ENCODE measurements at regions not wholly inside any gene's neighbourhood (a gene's known extent, or its start where the extent isn't known, plus 50 kb on each side); places are given as distances from the start of the nearest gene placed in this dataset.

DNA sequence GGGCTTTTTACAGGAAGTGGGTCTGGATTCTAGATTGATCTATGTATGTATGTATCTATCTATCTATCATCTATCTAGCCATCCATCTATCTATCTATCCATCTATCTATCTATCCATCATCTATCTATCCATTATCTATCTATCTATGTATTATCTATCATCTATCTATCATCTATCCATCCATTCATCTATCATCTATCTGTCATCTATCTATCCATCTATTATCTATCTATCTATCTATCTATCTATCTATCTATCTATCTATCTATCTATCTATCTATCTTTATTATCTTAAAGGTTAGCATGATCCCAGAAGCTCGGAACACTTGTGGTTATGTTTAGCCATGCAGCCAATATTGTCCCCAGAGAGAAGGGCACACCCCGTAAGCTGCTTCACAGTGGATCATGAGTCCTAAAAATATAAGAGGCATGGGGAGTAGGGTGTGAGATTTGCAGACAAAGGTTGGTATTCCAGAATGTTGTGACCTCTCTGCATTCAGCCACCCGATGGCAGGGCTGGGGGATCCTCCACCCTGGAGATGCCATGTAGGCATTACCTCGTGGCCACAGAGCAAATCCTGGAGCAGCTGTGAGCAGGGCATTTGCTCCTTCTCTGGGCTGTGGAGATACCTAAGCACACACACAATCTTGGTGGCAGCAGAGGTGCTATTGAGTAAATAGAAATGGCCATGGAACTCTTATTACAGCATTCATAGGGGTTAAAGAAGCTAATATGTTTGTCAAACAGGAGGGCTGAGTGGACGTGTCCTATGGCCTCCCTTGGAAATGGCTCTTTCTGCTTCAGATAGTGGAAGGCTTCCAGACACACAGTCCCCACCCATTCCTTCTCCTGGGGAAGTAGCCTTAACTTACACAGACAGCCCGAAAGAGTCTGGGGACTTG lies 310.0 kb upstream of the TSHZ3 start:
- no peak for DNase-seq
- Histone ChIP-seq H3K4me3 (no peak overlapping the region), H3K27ac (no peak overlapping the region), H3K36me3 (no peaks in the 10 kb centered on the region), H3K9me3 (no peaks in the 10 kb centered on the region), H3K27me3 (no peaks in the 10 kb centered on the region), H3K4me1 (no peaks in the 10 kb centered on the region)
- in situ Hi-C loops (cut with MboI; ENCODE audit: low pct_ligation_motif_present in 1 of 4, low pct_unique_long_range_greater_than_20kb in 1 of 4, low sequenced_read_pairs in 3 of 4) (no loop called here), intact Hi-C loops (cut with DNase I; ENCODE audit: low total_unique reads) (no loop called here)
- TF ChIP-seq POLR2AphosphoS5 (IDR thresholded peaks at IDR 0.05) (no peak), POLR2A (IDR thresholded peaks at IDR 0.05) (no peak), EP300 (IDR thresholded peaks at IDR 0.05; ENCODE audit: low read depth) (no peak)
- TF ChIP-seq, protein P1, sequence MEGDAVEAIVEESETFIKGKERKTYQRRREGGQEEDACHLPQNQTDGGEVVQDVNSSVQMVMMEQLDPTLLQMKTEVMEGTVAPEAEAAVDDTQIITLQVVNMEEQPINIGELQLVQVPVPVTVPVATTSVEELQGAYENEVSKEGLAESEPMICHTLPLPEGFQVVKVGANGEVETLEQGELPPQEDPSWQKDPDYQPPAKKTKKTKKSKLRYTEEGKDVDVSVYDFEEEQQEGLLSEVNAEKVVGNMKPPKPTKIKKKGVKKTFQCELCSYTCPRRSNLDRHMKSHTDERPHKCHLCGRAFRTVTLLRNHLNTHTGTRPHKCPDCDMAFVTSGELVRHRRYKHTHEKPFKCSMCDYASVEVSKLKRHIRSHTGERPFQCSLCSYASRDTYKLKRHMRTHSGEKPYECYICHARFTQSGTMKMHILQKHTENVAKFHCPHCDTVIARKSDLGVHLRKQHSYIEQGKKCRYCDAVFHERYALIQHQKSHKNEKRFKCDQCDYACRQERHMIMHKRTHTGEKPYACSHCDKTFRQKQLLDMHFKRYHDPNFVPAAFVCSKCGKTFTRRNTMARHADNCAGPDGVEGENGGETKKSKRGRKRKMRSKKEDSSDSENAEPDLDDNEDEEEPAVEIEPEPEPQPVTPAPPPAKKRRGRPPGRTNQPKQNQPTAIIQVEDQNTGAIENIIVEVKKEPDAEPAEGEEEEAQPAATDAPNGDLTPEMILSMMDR (IDR thresholded peaks at IDR 0.05), result no peak
- 50 to 74% methylated on average over 1 to 6 of the region's 6 CpGs for WGBS, 2 donors (ENCODE audit: low coverage in 1 of 2)

DNA sequence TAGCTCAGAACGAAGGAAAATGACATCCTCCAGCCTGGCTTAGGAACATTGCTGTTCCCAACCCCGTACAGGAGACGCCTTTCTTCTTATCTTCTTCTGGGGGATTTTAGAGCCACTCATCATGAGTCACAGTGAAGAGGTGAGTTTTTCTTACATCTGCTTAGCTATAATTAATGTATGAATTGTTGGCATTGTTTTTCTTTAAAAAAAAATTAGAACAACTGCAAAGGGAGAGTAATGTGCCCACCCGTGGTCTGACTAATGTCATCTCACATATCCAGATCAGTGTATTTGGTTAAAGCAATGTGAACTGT lies 310.6 kb upstream of the TSHZ3 start:
- no peak overlapping the region for H3K4me3 ChIP-seq
- no peak for DNase-seq
- intact Hi-C loops (cut with DNase I; ENCODE audit: low total_unique reads), result no loop called here
- no peaks in the 10 kb centered on the region for H3K4me1 ChIP-seq
- no peaks in the 10 kb centered on the region for H3K27me3 ChIP-seq
- 14 to 78% methylated on average over 1 to 4 of the region's 4 CpGs for WGBS, 2 donors (ENCODE audit: low coverage in 1 of 2)
- H3K9me3 ChIP-seq, result no peaks in the 10 kb centered on the region
- no peaks in the 10 kb centered on the region for H3K36me3 ChIP-seq
- in situ Hi-C loops (cut with MboI; ENCODE audit: low pct_ligation_motif_present in 1 of 4, low pct_unique_long_range_greater_than_20kb in 1 of 4, low sequenced_read_pairs in 3 of 4), result no loop called here
- TF ChIP-seq POLR2AphosphoS5 (IDR thresholded peaks at IDR 0.05), result no peak
- no peak for TF ChIP-seq EP300 (IDR thresholded peaks at IDR 0.05; ENCODE audit: low read depth)
- TF ChIP-seq, protein P1 (IDR thresholded peaks at IDR 0.05), result no peak
- TF ChIP-seq POLR2A (IDR thresholded peaks at IDR 0.05), result no peak
- H3K27ac ChIP-seq, result no peak overlapping the region

DNA sequence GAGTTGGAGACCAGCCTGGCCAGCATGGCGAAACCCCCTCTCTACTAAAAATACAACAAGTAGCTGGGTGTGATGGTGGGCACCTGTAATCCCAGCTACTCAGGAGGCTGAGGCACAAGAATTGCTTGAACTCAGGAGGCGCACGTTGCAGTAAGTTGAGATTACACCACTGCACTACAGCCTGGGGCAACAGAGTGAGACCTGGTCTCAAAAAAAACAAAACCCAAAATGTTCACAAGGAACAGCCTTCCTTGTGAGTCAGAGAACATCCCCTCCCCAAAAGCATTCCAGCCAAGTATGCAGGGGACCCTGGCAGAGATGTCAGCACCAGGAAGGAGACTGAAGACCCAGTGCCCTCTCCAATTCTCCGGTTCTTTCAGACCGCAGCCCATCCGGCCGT lies 314.9 kb upstream of the TSHZ3 start:
- WGBS, 2 donors (ENCODE audit: low coverage in 1 of 2), result 95% methylated on average over 7 of the region's 7 CpGs; no CpG with 5 or more reads in 1 of the 2 donors
- in situ Hi-C loops (cut with MboI; ENCODE audit: low pct_ligation_motif_present in 1 of 4, low pct_unique_long_range_greater_than_20kb in 1 of 4, low sequenced_read_pairs in 3 of 4) (no loop called here), intact Hi-C loops (cut with DNase I; ENCODE audit: low total_unique reads) (no loop called here)
- H3K27me3 ChIP-seq, result no peaks in the 10 kb centered on the region
- H3K4me1 ChIP-seq, result no peaks in the 10 kb centered on the region
- H3K9me3 ChIP-seq, result no peaks in the 10 kb centered on the region
- no peaks in the 10 kb centered on the region for H3K36me3 ChIP-seq
- H3K27ac ChIP-seq, result no peak overlapping the region
- no peak for TF ChIP-seq POLR2A (IDR thresholded peaks at IDR 0.05)
- TF ChIP-seq EP300 (IDR thresholded peaks at IDR 0.05; ENCODE audit: low read depth), result no peak
- TF ChIP-seq POLR2AphosphoS5 (IDR thresholded peaks at IDR 0.05), result no peak
- TF ChIP-seq, protein P1 (IDR thresholded peaks at IDR 0.05), result no peak
- DNase-seq, result no peak
- H3K4me3 ChIP-seq, result no peak overlapping the region

DNA sequence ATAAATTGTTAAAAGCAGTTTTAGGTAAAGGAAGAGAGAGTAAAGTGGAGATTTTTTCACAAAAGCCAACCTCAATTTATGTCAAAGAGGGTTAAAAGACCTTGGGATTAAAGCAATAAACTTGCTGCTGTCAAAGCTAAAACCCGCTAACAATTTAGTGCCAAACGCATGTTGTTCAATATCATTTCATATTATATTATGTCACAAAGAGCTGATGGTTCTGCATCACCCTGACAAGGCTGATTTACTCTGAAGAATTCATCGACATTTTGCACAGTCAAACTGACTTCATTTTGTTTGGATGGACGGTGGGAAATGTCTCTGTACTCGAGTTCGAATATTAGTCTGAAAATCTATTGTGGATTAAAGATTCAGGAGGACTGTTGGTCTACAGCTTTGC lies 315.8 kb upstream of the TSHZ3 start:
- TF ChIP-seq POLR2AphosphoS5 (IDR thresholded peaks at IDR 0.05), result no peak
- no peak for TF ChIP-seq EP300 (IDR thresholded peaks at IDR 0.05; ENCODE audit: low read depth)
- TF ChIP-seq, protein P1 (IDR thresholded peaks at IDR 0.05), result no peak
- TF ChIP-seq POLR2A (IDR thresholded peaks at IDR 0.05), result no peak
- H3K36me3 ChIP-seq, result no peaks in the 10 kb centered on the region
- H3K27me3 ChIP-seq, result no peaks in the 10 kb centered on the region
- H3K27ac ChIP-seq, result no peak overlapping the region
- WGBS, 2 donors (ENCODE audit: low coverage in 1 of 2), result 54 to 84% methylated on average over 6 of the region's 6 CpGs
- intact Hi-C loops (cut with DNase I; ENCODE audit: low total_unique reads) (no loop called here), in situ Hi-C loops (cut with MboI; ENCODE audit: low pct_ligation_motif_present in 1 of 4, low pct_unique_long_range_greater_than_20kb in 1 of 4, low sequenced_read_pairs in 3 of 4) (no loop called here)
- H3K4me3 ChIP-seq, result no peak overlapping the region
- no peak for DNase-seq
- H3K9me3 ChIP-seq, result no peaks in the 10 kb centered on the region
- no peaks in the 10 kb centered on the region for H3K4me1 ChIP-seq

Measured in transverse colon (tissue), 4 donors.